Adrenal gland (tissue), 9 donors: ENCODE measurements at regions not wholly inside any gene's neighbourhood (a gene's known extent, or its start where the extent isn't known, plus 50 kb on each side); places are given as distances from the start of the nearest gene placed in this dataset.
"Not testable (repeated sequence)": the region's sequence is repeated elsewhere in the genome, so short reads cannot be mapped to it uniquely, and the experiment has no call there.

Experiments used
- DNase-seq, 7 donors: peaks; one replicate each; pipeline ENCODE4 v3.0.0-alpha.2; 2019 to 2020
- H3K27ac ChIP-seq, 5 donors: fragments of 200-600 bp; sonication (generic) in 4 of 5; 1 replicate in 3 of 5; 2 replicates in 2 of 5; pipeline versions ENCODE4 v1.5.1 to v1.8.0; 2016 to 2020; ENCODE audit warnings: mild to moderate bottlenecking in 1 of 5
- H3K27me3 ChIP-seq: fragments of 200-600 bp; 2 replicates; pipeline ENCODE4 v1.8.0; 2021
- H3K36me3 ChIP-seq, 2 donors: fragments of 200-600 bp; replicated peaks in 1 of 2; 1 replicate in 1 of 2; 2 replicates in 1 of 2; pipeline versions ENCODE4 v1.5.1 to v1.8.0; 2018 to 2022
- H3K4me1 ChIP-seq, 2 donors: fragments of 200-600 bp; replicated peaks in 1 of 2; 1 replicate in 1 of 2; 2 replicates in 1 of 2; pipeline versions ENCODE4 v1.5.1 to v1.8.0; 2018 to 2021
- H3K4me3 ChIP-seq, 4 donors: fragments of 200-600 bp; sonication (generic) in 3 of 4; one replicate each; pipeline ENCODE4 v1.5.1; 2016 to 2018
- H3K9me3 ChIP-seq, 3 donors: fragments of 200-600 bp; sonication (generic) in 1 of 3; replicated peaks in 1 of 3; 1 replicate in 2 of 3; 2 replicates in 1 of 3; pipeline versions ENCODE4 v1.5.1 to v1.8.0; 2016 to 2021
- CTCF ChIP-seq, 6 experiments: fragments of 450-650 bp in 4 of 6; fragments of 200-600 bp in 2 of 6; sonication (generic) in 1 of 6; IDR thresholded peaks; 1 replicate in 5 of 6; 2 replicates in 1 of 6; pipeline versions ENCODE4 v1.5.1 to v1.8.0; 2016 to 2021; ENCODE audit warnings: antibody characterized with exemption in 6 of 6, mild to moderate bottlenecking in 2 of 6, moderate library complexity in 1 of 6
- POLR2A ChIP-seq, 2 donors: fragments of 450-650 bp; IDR thresholded peaks; one replicate each; pipeline ENCODE4 v1.6.1; 2017; ENCODE audit warnings: antibody characterized with exemption in 2 of 2, mild to moderate bottlenecking in 2 of 2, moderate library complexity in 1 of 2
- WGBS, 4 donors: extraction: QIAGEN DNeasy Blood & Tissue Kit in 2 of 4; methylation state at CpG; one replicate each; pipeline versions ENCODE4 v1.1.5 to v1.1.7; 2013 to 2017; 5-methylcytosine and 5-hydroxymethylcytosine counted together
- intact Hi-C, 2 donors: fragments of 100-400 bp; cut with DNase I; formaldehyde crosslinking; loops; one replicate each; pipeline versions ENCODE4 v1.14.1 to v1.15.0; 2022 to 2023
- donor health status: healthy with polysubstance abuse.
- donor health status: Bipolar disorder and iron deficiency.
- donor health status: DM: yes; HTN: yes; CAD: no.
- donor health status: DM: no; HTN: no; CAD: no.
- donor health status: DM: no; HTN: no; CAD: no.

GRCh38 chr7:49497471-49497870, 276.0 kb upstream of the VWC2 start:
- WGBS, 4 donors, result 61 to 69% (median 64%) methylated on average over 6 of the region's 6 CpGs
- Histone ChIP-seq H3K9me3 (no peaks in the 10 kb centered on the region), H3K27ac (no peak overlapping the region), H3K36me3 (no peaks in the 10 kb centered on the region), H3K4me3 (no peak overlapping the region), H3K27me3 (no peaks in the 10 kb centered on the region), H3K4me1 (no peaks in the 10 kb centered on the region)
- no peak for DNase-seq
- intact Hi-C loops, result no loop called here
- TF ChIP-seq POLR2A (IDR thresholded peaks at IDR 0.05) (no peak), CTCF (IDR thresholded peaks at IDR 0.05) (no peak)

- DNase-seq, result no peak
- WGBS, 4 donors, result 64 to 95% (median 76%) methylated on average over 2 of the region's 2 CpGs
- Histone ChIP-seq H3K4me1 (no peaks in the 10 kb centered on the region), H3K4me3 (no peak overlapping the region), H3K27me3 (no peaks in the 10 kb centered on the region), H3K27ac (no peak overlapping the region), H3K36me3 (no peaks in the 10 kb centered on the region), H3K9me3 (no peaks in the 10 kb centered on the region)
- intact Hi-C loops, result no loop called here
- no peak for TF ChIP-seq CTCF (IDR thresholded peaks at IDR 0.05)
- TF ChIP-seq POLR2A (IDR thresholded peaks at IDR 0.05), result no peak
Observed at GRCh38 chr7:49500741-49501140, 272.7 kb upstream of the VWC2 start.

- H3K27ac ChIP-seq, intact Hi-C loops: not testable (repeated sequence)
Observed at GRCh38 chr7:49507206-49507605, 266.2 kb upstream of the VWC2 start.

GRCh38 chr7:49513911-49514310, 259.5 kb upstream of the VWC2 start:
- TF ChIP-seq CTCF (IDR thresholded peaks at IDR 0.05), result no peak
- no peak for TF ChIP-seq POLR2A (IDR thresholded peaks at IDR 0.05)
- no peak for DNase-seq
- no peaks in the 10 kb centered on the region for H3K9me3 ChIP-seq
- no peak overlapping the region for H3K4me3 ChIP-seq
- 28 to 37% (median 33%) methylated on average over 4 of the region's 4 CpGs for WGBS, 4 donors
- no peaks in the 10 kb centered on the region for H3K27me3 ChIP-seq
- H3K4me1 ChIP-seq, result no peaks in the 10 kb centered on the region
- no peak overlapping the region for H3K27ac ChIP-seq
- intact Hi-C loops, result no loop called here
- no peaks in the 10 kb centered on the region for H3K36me3 ChIP-seq

More at GRCh38 chr7:49507206-49507605, 266.2 kb upstream of the VWC2 start:
- not testable (repeated sequence) for H3K4me1 ChIP-seq, H3K27me3 ChIP-seq, H3K36me3 ChIP-seq, H3K9me3 ChIP-seq, H3K4me3 ChIP-seq, DNase-seq
- WGBS, 4 donors, result 37 to 63% (median 44%) methylated on average over 2 of the region's 2 CpGs

GRCh38 chr7:49520951-49521350, 252.5 kb upstream of the VWC2 start:
- Histone ChIP-seq H3K4me3 (no peak overlapping the region), H3K27me3 (no peaks in the 10 kb centered on the region), H3K9me3 (no peaks in the 10 kb centered on the region), H3K27ac (no peak overlapping the region), H3K36me3 (no peaks in the 10 kb centered on the region), H3K4me1 (no peaks in the 10 kb centered on the region)
- intact Hi-C loops, result no loop called here
- DNase-seq, result no peak
- no peak for TF ChIP-seq CTCF (IDR thresholded peaks at IDR 0.05)
- no peak for TF ChIP-seq POLR2A (IDR thresholded peaks at IDR 0.05)
- WGBS, 4 donors, result 13 to 25% (median 19%) methylated on average over 1 of the region's 1 CpG
